T-helper 17 cell (primary cell): ENCODE measurements at regions not wholly inside any gene's neighbourhood (a gene's known extent, or its start where the extent isn't known, plus 50 kb on each side); places are given as distances from the start of the nearest gene placed in this dataset.

Experiments
- ATAC-seq: fragments of 150-1000 bp; cut with Tn5 transposase; 2 replicates; pipeline ENCODE4 v1.10.0; 2021; ENCODE audit warnings: mild to moderate bottlenecking, moderate library complexity
- DNase-seq, 3 donors: peaks; one replicate each; pipeline versions ENCODE4 v3.0.0 to v3.0.0-alpha.2; 2020 to 2021
- H3K9me3 ChIP-seq: one replicate; pipeline ENCODE4 v1.7.0; 2013; ENCODE audit warnings: low read length, mild to moderate bottlenecking; ENCODE audit not compliant: control insufficient read depth, poor library complexity, severe bottlenecking
- H3K27ac Mint-ChIP-seq: one replicate; pipeline ENCODE4 v1.8.0; 2022; ENCODE audit warnings: mild to moderate bottlenecking, moderate library complexity, mixed read lengths
- H3K27me3 Mint-ChIP-seq: one replicate; pipeline ENCODE4 v1.8.0; 2022; ENCODE audit warnings: mixed read lengths
- H3K36me3 Mint-ChIP-seq: one replicate; pipeline ENCODE4 v1.8.0; 2022; ENCODE audit warnings: low read depth, mixed read lengths
- H3K4me1 Mint-ChIP-seq: one replicate; pipeline ENCODE4 v1.8.0; 2022; ENCODE audit warnings: mild to moderate bottlenecking, mixed read lengths
- H3K4me3 Mint-ChIP-seq: one replicate; pipeline ENCODE4 v1.8.0; 2022; ENCODE audit warnings: mild to moderate bottlenecking, moderate library complexity, mixed read lengths

DNA sequence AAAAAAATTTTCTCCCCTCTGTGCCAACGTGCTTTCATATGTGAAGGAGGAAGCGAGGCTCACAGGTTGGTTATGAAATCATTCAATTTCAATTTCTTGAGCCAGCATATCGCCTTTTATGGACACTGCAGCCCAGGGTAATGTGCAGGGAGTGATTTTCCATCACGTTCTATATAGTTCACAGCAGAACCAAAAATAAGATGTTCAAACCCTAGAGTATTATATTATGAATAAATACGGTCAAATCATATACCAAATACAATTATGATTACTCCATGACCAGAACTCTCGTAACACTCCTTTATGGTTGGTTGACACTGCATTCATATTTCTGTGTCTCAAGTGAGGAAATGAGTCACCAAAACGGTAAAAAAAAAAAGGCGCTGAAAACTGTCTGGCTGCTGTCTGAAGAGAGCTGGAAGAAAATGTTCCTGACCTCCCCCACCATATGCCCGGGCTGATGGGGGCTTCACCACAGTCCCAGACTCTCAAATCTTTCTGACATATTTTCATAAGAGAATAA, 75.8 kb upstream of the UBAC2 start:
- no peak for DNase-seq
- Mint-ChIP-seq H3K4me3 (no peak overlapping the region), H3K4me1 (peaks cover 16% of the 10 kb centered on the region), H3K27ac (peak overlapping the region; percentile 41), H3K27me3 (peaks cover 4% of the 10 kb centered on the region), H3K36me3 (no peaks in the 10 kb centered on the region)
- peak; percentile 60 for ATAC-seq
- no peaks in the 10 kb centered on the region for H3K9me3 ChIP-seq

DNA sequence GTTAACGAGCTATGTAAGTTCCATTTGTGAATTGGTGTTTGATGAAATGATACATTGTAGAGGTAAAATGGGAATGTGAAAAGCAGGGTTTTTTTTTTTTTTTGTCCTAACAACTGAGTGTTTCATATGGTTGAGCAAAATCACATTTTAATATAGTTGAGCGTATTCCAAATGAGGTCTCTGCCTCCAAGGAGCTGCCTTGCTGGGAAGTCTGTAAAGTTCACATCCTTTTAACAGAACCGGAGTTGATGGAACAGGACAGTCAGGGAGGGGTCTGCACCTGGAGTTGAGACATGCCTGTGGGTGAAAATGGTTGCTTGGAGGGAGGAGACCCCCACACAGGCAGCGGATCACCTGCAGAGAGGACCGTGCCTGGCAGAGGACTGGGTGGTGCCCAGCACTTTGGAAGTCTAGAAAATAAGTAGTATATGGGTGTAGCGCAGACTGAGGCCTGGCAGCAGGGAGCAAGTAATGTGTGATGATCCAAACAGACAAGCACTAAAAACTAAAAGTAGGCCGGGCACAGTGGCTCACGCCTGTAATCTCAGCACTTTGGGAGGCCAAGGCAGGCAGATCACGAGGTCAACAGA, 75.2 kb upstream of the UBAC2 start:
- Mint-ChIP-seq H3K27ac (peak overlapping the region; percentile 41), H3K36me3 (no peaks in the 10 kb centered on the region)
- ATAC-seq: no peak

DNA sequence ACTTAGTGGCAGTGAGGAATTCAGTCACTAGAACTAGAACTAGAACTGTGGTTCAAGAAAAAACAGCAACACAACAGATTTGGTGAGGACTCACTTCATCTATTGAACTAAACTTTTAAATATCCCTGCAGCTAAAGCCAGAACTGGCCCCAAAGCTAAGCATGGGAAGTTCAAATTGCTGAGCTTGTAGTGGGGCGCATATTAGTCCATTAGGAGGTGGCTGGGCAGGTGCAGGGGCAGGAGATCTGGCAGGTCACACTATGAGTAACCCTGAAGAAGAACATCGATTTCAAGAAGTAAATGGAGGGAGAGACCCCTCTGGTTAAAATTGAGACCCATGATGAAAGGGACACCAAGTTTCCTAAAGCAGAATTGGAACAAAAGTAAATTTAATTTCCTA, 73.8 kb upstream of the UBAC2 start:
- no peak overlapping the region for H3K27ac Mint-ChIP-seq
- H3K36me3 Mint-ChIP-seq: no peaks in the 10 kb centered on the region
- DNase-seq (no peak), ATAC-seq (no peak)
- H3K9me3 ChIP-seq: no peaks in the 10 kb centered on the region
- peaks cover 4% of the 10 kb centered on the region for H3K27me3 Mint-ChIP-seq
- H3K4me3 Mint-ChIP-seq: no peak overlapping the region
- peaks cover 16% of the 10 kb centered on the region for H3K4me1 Mint-ChIP-seq

More for the DNA sequence above, 75.2 kb upstream of the UBAC2 start:
- H3K9me3 ChIP-seq: no peaks in the 10 kb centered on the region
- peaks cover 16% of the 10 kb centered on the region for H3K4me1 Mint-ChIP-seq
- H3K27me3 Mint-ChIP-seq: peaks cover 4% of the 10 kb centered on the region
- no peak overlapping the region for H3K4me3 Mint-ChIP-seq
- no peak for DNase-seq

DNA sequence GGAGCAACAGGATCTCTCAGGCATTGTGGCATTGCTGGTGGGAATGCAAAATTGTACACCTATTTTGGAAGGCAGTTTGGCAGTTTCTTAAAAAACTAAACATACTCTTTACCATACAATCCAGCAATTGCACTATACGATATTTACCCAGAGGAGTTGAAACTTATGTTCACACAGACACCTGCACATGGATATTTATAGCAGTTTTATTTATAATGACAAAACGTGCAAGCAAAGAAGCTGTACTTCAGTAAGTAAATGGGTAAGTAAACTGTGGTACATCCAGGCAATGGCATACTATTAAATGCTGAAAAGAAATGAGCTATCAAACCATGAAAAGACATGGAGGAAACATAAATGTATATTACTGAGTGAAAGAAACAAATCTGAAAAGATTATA, 71.6 kb upstream of the UBAC2 start:
- peaks cover 15% of the 10 kb centered on the region for H3K4me1 Mint-ChIP-seq
- H3K36me3 Mint-ChIP-seq: no peaks in the 10 kb centered on the region

DNA sequence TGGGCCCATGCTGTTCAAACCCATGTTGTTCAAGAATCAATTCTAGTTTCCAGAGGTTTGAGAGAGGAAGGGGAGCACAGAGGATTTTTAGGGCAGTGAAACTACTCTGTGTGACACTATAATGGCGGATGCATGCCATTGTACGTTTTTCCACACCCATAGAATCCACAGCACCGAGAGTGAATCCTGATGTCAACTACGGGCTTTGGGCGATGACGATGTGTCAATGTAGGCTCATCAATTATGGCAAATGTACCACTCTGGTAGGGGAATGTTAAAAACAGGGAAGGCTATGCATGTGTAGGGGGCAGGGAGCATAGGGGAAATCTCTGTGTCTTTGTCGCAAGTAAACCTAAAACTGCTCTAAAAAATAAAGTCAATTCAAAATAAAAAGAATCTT, 70.7 kb upstream of the UBAC2 start:
- Mint-ChIP-seq H3K27ac (no peak overlapping the region), H3K36me3 (no peaks in the 10 kb centered on the region), H3K27me3 (no peaks in the 10 kb centered on the region), H3K4me1 (peaks cover 11% of the 10 kb centered on the region), H3K4me3 (no peak overlapping the region)
- DNase-seq: no peak
- H3K9me3 ChIP-seq: no peaks in the 10 kb centered on the region
- ATAC-seq: no peak

More for the DNA sequence above, 71.6 kb upstream of the UBAC2 start:
- Mint-ChIP-seq H3K27ac (peak overlapping the region; percentile 24), H3K4me3 (no peak overlapping the region), H3K27me3 (no peaks in the 10 kb centered on the region)
- ATAC-seq (no peak), DNase-seq (no peak)
- H3K9me3 ChIP-seq: no peaks in the 10 kb centered on the region

DNA sequence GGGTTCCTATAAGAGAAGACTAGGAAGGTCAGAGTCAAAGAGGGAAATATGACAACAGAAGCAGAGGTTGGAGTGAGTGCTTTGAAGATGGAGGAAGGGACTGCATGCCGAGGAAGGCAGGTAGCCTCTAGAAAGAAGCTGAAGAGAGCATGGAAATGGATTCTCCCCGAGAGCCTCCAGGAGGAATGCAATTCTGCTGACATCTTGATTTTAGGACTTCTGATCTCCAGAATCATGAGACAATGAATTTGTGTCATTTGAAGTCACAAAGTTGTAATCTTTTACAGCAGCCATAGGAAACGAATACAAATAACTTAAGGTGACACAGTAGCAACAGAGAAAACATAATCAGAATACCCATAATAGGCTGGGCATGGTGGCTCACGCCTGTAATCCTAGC, 69.2 kb upstream of the UBAC2 start:
- DNase-seq: no peak
- no peaks in the 10 kb centered on the region for H3K9me3 ChIP-seq
- Mint-ChIP-seq H3K27ac (peak overlapping the region; percentile 22), H3K4me1 (peaks cover 8% of the 10 kb centered on the region), H3K27me3 (no peaks in the 10 kb centered on the region), H3K36me3 (no peaks in the 10 kb centered on the region), H3K4me3 (no peak overlapping the region)
- no peak for ATAC-seq

DNA sequence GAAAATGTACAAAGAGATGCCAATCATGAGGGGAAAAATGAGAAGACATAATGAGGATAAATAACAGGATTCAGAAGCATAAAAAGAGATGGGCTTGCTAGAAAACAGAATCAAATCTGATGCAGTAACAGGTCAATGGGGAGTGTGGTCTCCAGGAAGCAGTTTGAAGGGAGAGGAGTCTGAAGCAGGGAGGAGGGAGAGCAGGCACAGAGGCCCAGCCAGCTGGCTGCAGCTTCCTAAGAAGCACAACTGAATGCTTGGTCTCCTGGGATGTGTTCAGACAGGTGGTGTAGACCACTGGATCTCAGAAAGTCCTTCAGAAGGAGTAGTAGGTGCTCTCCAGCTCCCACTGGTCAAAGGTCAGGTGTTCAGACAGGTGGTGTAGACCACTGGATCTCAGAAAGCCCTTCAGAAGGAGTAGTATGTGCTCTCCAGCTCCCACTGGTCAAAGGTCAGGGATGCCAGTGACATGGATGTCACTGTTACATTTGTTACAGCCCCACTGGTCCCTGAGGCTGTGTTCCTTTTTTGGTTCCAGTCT, 68.3 kb upstream of the UBAC2 start:
- no peaks in the 10 kb centered on the region for H3K9me3 ChIP-seq
- Mint-ChIP-seq H3K36me3 (no peaks in the 10 kb centered on the region), H3K4me1 (peaks cover 8% of the 10 kb centered on the region), H3K27ac (peak overlapping the region; percentile 22), H3K27me3 (no peaks in the 10 kb centered on the region), H3K4me3 (no peak overlapping the region)
- DNase-seq: no peak
- no peak for ATAC-seq

DNA sequence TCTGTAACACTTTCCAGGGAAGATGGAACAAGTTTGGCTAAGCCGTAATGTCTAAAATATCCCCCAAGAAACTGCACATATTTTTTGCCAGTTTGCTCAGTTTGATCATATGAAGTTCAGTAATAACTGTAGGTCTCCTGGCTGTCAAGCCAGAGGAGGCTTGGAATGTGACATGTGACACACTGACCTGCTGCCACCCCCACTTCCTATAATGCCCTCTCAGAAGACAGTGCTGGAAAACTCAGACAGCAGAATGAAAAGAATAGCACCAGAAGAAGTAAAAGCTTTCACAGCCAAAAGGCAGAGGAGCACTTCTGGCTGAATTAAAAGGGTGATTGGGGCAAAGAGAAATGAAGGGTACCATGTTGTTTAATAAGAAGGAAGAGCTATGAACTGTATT, 67.4 kb upstream of the UBAC2 start:
- ATAC-seq (no peak), DNase-seq (no peak)
- Mint-ChIP-seq H3K27me3 (no peaks in the 10 kb centered on the region), H3K27ac (no peak overlapping the region), H3K36me3 (no peaks in the 10 kb centered on the region), H3K4me1 (peaks cover 8% of the 10 kb centered on the region), H3K4me3 (no peak overlapping the region)
- no peaks in the 10 kb centered on the region for H3K9me3 ChIP-seq

DNA sequence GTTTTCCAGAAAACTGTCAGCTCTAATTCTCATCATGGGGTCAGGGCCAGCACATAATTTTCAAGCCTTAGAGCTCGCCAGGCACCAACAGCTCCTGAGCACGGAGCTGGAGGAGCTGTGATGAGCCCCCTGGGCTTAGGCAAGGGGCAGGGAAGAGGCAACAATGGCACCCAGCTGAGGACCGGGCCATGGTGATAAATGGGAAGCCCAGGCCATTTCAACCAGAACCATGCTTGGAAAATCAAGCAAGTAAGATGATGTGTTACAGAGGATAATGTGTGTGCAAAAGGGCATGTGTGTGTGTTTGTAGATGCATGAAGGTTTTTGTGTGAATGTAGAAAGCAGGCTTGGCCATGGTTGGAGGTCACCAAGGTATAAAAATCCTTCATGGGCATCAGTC, 66.8 kb upstream of the UBAC2 start:
- no peaks in the 10 kb centered on the region for H3K9me3 ChIP-seq
- ATAC-seq: no peak
- no peak overlapping the region for H3K27ac Mint-ChIP-seq
- no peaks in the 10 kb centered on the region for H3K36me3 Mint-ChIP-seq
- DNase-seq: no peak
- H3K4me1 Mint-ChIP-seq: peaks cover 8% of the 10 kb centered on the region
- H3K4me3 Mint-ChIP-seq: no peak overlapping the region
- no peaks in the 10 kb centered on the region for H3K27me3 Mint-ChIP-seq

DNA sequence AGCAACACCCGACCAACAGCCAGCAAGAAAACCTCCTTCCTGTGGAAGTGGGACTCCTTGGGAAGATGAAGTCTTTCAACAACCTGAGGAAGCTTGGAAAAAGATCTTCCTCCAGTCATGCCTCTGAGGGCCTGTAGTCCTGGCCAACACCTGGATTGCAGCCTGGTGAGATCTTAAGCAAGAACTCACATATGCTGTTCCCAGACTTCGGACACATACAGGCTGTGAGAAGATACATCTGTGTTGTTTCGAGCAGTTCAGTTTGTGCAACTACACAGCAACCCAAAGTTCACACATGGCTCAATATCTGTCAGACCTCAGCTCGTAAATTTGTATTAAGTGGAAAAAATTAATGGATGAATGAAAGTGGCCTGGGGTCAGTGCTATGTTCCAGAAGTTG, 65.1 kb upstream of the UBAC2 start:
- ATAC-seq (no peak), DNase-seq (no peak)
- H3K4me3 Mint-ChIP-seq: no peak overlapping the region
- H3K27ac Mint-ChIP-seq: no peak overlapping the region
- no peaks in the 10 kb centered on the region for H3K27me3 Mint-ChIP-seq
- H3K9me3 ChIP-seq: no peaks in the 10 kb centered on the region
- no peaks in the 10 kb centered on the region for H3K36me3 Mint-ChIP-seq
- peaks cover 8% of the 10 kb centered on the region for H3K4me1 Mint-ChIP-seq

DNA sequence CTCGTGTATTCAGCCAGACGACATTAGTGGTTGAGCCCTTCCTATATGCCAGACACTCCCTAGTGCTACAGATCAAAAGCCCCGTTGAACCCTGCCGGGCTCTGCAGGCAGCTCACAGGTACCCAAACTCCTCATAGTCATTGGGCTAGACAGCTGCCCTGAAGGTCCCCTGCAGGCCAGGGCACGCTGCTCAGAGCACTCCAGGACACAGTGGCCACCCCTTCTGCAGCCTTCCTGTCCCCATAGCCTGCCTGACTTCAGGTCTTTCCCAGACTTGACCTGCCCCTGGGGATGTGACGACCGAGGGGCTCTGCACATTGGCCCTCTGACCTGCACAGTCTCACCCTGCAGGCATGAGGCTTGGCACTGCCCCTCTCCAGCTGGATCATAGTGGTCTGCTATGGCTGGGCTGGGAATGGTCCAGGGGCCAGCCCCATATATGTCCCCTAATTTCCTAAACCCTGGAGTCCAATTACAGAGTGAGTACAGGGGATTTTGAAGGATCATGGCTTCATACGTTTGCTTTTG, 64.2 kb upstream of the UBAC2 start:
- H3K9me3 ChIP-seq: no peaks in the 10 kb centered on the region
- Mint-ChIP-seq H3K27ac (no peak overlapping the region), H3K4me1 (peaks cover 6% of the 10 kb centered on the region), H3K36me3 (no peaks in the 10 kb centered on the region), H3K4me3 (no peak overlapping the region), H3K27me3 (peaks cover 3% of the 10 kb centered on the region)
- DNase-seq (no peak), ATAC-seq (no peak)

DNA sequence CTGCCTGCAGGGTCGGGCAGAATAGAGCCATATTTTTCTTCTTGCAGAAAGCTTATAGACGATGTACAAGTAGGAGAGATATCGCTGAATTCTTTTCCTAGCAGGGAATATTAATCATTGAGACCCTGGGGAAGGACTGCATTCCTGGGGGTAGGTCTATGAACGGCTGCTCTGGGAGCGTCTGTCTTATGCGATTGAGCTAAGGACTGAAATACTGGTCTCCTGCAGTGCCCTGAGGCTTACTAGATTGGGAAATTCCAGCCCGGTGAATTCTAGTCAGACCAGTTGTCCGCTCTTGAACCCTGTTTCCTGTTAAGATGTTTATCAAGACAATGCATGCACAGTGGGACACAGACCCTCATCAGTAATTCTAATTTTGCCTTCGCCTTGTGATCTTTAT, 59.8 kb upstream of the UBAC2 start:
- peaks cover 11% of the 10 kb centered on the region for H3K27me3 Mint-ChIP-seq
- no peak for ATAC-seq

DNA sequence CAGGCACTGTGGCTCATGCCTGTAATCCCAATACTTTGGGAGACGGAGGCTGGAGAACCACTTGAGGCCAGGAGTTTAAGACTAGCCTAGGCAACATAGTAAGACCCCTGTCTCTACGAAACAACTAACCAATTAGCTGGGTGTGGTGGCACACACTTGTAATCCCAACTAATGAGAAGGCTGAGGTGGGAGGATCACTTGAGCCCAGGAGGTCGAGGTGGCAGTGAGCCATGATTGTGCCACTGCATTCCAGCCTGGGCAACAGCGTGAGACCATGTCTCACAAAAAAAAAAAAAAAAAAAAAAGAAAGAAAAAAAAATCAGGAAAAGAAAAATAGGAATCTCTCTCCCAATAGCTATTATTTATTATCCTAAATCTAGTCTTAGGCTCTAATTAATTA, 56.8 kb upstream of the UBAC2 start:
- no peak overlapping the region for H3K4me3 Mint-ChIP-seq
- no peak overlapping the region for H3K27ac Mint-ChIP-seq
- H3K4me1 Mint-ChIP-seq: no peaks in the 10 kb centered on the region
- peaks cover 11% of the 10 kb centered on the region for H3K27me3 Mint-ChIP-seq
- no peak for DNase-seq
- peaks cover 2% of the 10 kb centered on the region for H3K36me3 Mint-ChIP-seq
- H3K9me3 ChIP-seq: no peaks in the 10 kb centered on the region
- no peak for ATAC-seq

More for the DNA sequence above, 59.8 kb upstream of the UBAC2 start:
- H3K9me3 ChIP-seq: no peaks in the 10 kb centered on the region
- H3K27ac Mint-ChIP-seq: no peak overlapping the region
- no peak overlapping the region for H3K4me3 Mint-ChIP-seq
- peaks cover 2% of the 10 kb centered on the region for H3K36me3 Mint-ChIP-seq
- H3K4me1 Mint-ChIP-seq: peaks cover 2% of the 10 kb centered on the region
- no peak for DNase-seq

DNA sequence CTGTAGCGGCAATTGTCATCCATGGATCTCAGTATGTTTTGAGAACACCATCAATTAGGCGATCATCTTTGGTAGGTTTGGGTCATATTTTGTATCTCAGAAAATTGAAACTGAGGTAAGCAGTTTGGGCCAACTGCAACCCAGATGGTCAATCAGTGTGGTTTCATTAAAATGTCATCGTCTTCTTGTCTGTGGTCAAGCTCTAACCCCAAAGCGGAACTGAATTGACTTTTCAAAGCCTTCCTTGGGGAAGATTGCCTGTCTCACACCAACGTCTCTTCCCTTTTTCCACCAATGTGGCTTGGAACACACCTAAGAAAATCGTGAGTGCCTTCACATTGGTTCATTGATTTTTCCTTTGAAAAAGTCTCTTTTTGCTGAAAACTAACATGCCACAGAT, 56.3 kb upstream of the UBAC2 start:
- H3K27ac Mint-ChIP-seq: no peak overlapping the region
- ATAC-seq: no peak
- peaks cover 4% of the 10 kb centered on the region for H3K4me1 Mint-ChIP-seq
- H3K36me3 Mint-ChIP-seq: peaks cover 2% of the 10 kb centered on the region
- no peak for DNase-seq
- no peaks in the 10 kb centered on the region for H3K9me3 ChIP-seq
- H3K4me3 Mint-ChIP-seq: no peak overlapping the region
- peaks cover 11% of the 10 kb centered on the region for H3K27me3 Mint-ChIP-seq
